Heart left ventricle (tissue), 16 donors: ENCODE measurements at regions not wholly inside any gene's neighbourhood (a gene's known extent, or its start where the extent isn't known, plus 50 kb on each side); places are given as distances from the start of the nearest gene placed in this dataset.

Experiments
- ATAC-seq, 4 donors: fragments of 200-7000 bp; cut with Tn5 transposase; one replicate each; pipeline ENCODE4 v1.9.1; 2020 to 2022; ENCODE audit warnings: moderate library complexity in 4 of 4, mild to moderate bottlenecking in 3 of 4, moderate number of reproducible peaks in 1 of 4
- DNase-seq, 5 donors: peaks; one replicate each; pipeline ENCODE4 v3.0.0-alpha.2; 2020
- H3K27ac ChIP-seq, 12 donors: fragments of 200-600 bp; sonication (generic) in 4 of 12; one replicate each; pipeline versions ENCODE4 v1.5.0 to v1.8.0; 2016 to 2022; ENCODE audit warnings: mild to moderate bottlenecking in 2 of 12
- H3K27me3 ChIP-seq, 9 donors: fragments of 200-600 bp; sonication (generic) in 2 of 9; one replicate each; pipeline versions ENCODE4 v1.5.1 to v1.8.0; 2016 to 2022; ENCODE audit warnings: mild to moderate bottlenecking in 3 of 9
- H3K36me3 ChIP-seq, 9 donors: fragments of 200-600 bp; sonication (generic) in 2 of 9; one replicate each; pipeline versions ENCODE4 v1.5.0 to v1.8.0; 2018 to 2022; ENCODE audit warnings: mild to moderate bottlenecking in 2 of 9
- H3K4me1 ChIP-seq, 12 donors: fragments of 200-600 bp; sonication (generic) in 4 of 12; one replicate each; pipeline versions ENCODE4 v1.5.0 to v1.8.0; 2016 to 2022; ENCODE audit warnings: mild to moderate bottlenecking in 3 of 12
- H3K4me3 ChIP-seq, 12 donors: fragments of 200-600 bp; sonication (generic) in 4 of 12; one replicate each; pipeline versions ENCODE4 v1.5.0 to v1.8.0; 2017 to 2022; ENCODE audit warnings: mild to moderate bottlenecking in 9 of 12, moderate library complexity in 4 of 12
- H3K9me3 ChIP-seq, 12 donors: fragments of 200-600 bp; sonication (generic) in 4 of 12; one replicate each; pipeline versions ENCODE4 v1.5.0 to v1.8.0; 2016 to 2022; ENCODE audit warnings: mild to moderate bottlenecking in 1 of 12
- POLR2A ChIP-seq, 2 donors: fragments of 450-650 bp; IDR thresholded peaks; one replicate each; pipeline ENCODE4 v1.6.1; 2017; ENCODE audit warnings: antibody characterized with exemption in 2 of 2, mild to moderate bottlenecking in 2 of 2, moderate library complexity in 2 of 2
- WGBS, 4 donors: extraction: QIAGEN DNeasy Blood & Tissue Kit in 2 of 4; methylation state at CpG; one replicate each; pipeline versions ENCODE4 v1.1.5 to v1.1.7; 2013 to 2018; 5-methylcytosine and 5-hydroxymethylcytosine counted together
- intact Hi-C, 10 donors: fragments of 100-400 bp; cut with DNase I; formaldehyde crosslinking; loops; one replicate each; pipeline versions ENCODE4 v1.11.1 to v1.14.2; 2022
- TF ChIP-seq, protein P1 (sequence below), 12 donors: fragments of 200-600 bp; sonication (generic) in 4 of 12; IDR thresholded peaks; one replicate each; pipeline versions ENCODE4 v1.5.0 to v1.8.0; 2018 to 2022; ENCODE audit warnings: antibody characterized with exemption in 12 of 12, mild to moderate bottlenecking in 5 of 12
- donor health status: ischemic (EF 13 %, LVEDD 7.1; RV severe dilation, severe dysfunction).
- donor health status: healthy with polysubstance abuse.
- donor health status: DM: no; HTN: yes; CAD: no.
- donor health status: DM: no; HTN: no; CAD: no.
- donor health status: ischemic (EF 25% LVEDD 6.9; RV normal size, moderate dysfunction).
- donor health status: ischemic (EF 25% LVEDD 5.7; RV mildly dilated, moderate dysfunction).
- donor health status: healthy.
- donor health status: DM: yes; HTN: yes; CAD: no.
- donor health status: ischemic (EF 35%, LVEDD 5.7; RV mildly dilated, moderate dysfunction).
- donor health status: nonischemic (EF 11% LVEDD 7.7; RV severe dilation, severe dysfunction).
- donor health status: DM: yes; HTN: yes; CAD: no.
- donor health status: PGD.
- donor health status: ischemic (EF 29% LVEDD 5.4; RV normal size, mild dysfunction).
- donor health status: nonischemic (EF 23%, LVEDD 6.1; RV moderate dilation, normal function).

GRCh38 chr12:115818973-115819372 is 458.5 kb downstream of the MED13L start:
- H3K4me1 ChIP-seq = no peaks in the 10 kb centered on the region
- no peaks in the 10 kb centered on the region for H3K9me3 ChIP-seq
- no peaks in the 10 kb centered on the region for H3K36me3 ChIP-seq
- no peak overlapping the region for H3K27ac ChIP-seq
- ATAC-seq (no peak), DNase-seq (no peak)
- no peak overlapping the region for H3K4me3 ChIP-seq
- WGBS, 4 donors = 76 to 88% (median 85%) methylated on average over 5 of the region's 5 CpGs
- intact Hi-C loops = no loop called here
- H3K27me3 ChIP-seq = peaks cover 0 to 6% (median 0%) of the 10 kb centered on the region in 9 donors
- TF ChIP-seq, protein P1, sequence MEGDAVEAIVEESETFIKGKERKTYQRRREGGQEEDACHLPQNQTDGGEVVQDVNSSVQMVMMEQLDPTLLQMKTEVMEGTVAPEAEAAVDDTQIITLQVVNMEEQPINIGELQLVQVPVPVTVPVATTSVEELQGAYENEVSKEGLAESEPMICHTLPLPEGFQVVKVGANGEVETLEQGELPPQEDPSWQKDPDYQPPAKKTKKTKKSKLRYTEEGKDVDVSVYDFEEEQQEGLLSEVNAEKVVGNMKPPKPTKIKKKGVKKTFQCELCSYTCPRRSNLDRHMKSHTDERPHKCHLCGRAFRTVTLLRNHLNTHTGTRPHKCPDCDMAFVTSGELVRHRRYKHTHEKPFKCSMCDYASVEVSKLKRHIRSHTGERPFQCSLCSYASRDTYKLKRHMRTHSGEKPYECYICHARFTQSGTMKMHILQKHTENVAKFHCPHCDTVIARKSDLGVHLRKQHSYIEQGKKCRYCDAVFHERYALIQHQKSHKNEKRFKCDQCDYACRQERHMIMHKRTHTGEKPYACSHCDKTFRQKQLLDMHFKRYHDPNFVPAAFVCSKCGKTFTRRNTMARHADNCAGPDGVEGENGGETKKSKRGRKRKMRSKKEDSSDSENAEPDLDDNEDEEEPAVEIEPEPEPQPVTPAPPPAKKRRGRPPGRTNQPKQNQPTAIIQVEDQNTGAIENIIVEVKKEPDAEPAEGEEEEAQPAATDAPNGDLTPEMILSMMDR (IDR thresholded peaks at IDR 0.05) = no peak
- TF ChIP-seq POLR2A (IDR thresholded peaks at IDR 0.05) = no peak

GRCh38 chr12:115817389-115817788 is 460.1 kb downstream of the MED13L start:
- Histone ChIP-seq H3K4me3 (no peak overlapping the region), H3K4me1 (no peaks in the 10 kb centered on the region), H3K36me3 (no peaks in the 10 kb centered on the region), H3K27ac (no peak overlapping the region), H3K9me3 (no peaks in the 10 kb centered on the region), H3K27me3 (peaks cover 0 to 6% (median 0%) of the 10 kb centered on the region in 9 donors)
- no peak for ATAC-seq
- intact Hi-C loops = no loop called here
- 71 to 79% (median 76%) methylated on average over 9 of the region's 9 CpGs for WGBS, 4 donors
- TF ChIP-seq, protein P1 (IDR thresholded peaks at IDR 0.05) = no peak
- TF ChIP-seq POLR2A (IDR thresholded peaks at IDR 0.05) = no peak
- DNase-seq = no peak

DNA sequence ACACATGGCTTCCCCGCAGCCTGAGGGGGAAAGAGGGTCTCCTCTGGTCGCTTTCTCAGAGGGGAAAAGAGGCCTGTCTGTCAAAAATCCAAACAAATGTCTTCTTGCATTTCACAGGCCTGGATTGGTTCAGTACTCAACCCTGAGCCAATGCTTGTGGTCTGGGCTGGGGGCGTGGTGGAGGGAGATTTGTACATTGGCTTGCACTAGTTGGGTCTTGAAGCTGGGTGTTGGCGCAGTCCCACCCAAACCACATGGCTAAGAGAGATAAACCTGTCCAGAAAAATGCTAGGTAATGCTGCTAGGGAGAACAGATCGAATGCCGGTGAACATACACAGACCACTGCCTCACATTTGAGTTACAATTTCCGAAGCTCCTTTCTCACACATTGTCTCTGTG is 461.6 kb downstream of the MED13L start:
- Histone ChIP-seq H3K27ac (no peak overlapping the region), H3K4me1 (no peaks in the 10 kb centered on the region), H3K36me3 (no peaks in the 10 kb centered on the region), H3K27me3 (peaks cover 0 to 6% (median 0%) of the 10 kb centered on the region in 9 donors), H3K4me3 (no peak overlapping the region), H3K9me3 (peaks cover 0 to 6% (median 0%) of the 10 kb centered on the region in 12 donors)
- 79 to 90% (median 88%) methylated on average over 7 of the region's 7 CpGs for WGBS, 4 donors
- no peak for DNase-seq
- no peak for ATAC-seq
- intact Hi-C loops = no loop called here
- TF ChIP-seq POLR2A (IDR thresholded peaks at IDR 0.05) = no peak
- TF ChIP-seq, protein P1 (IDR thresholded peaks at IDR 0.05) = no peak

- 58 to 78% (median 74%) methylated on average over 2 of the region's 2 CpGs for WGBS, 4 donors
- TF ChIP-seq POLR2A (IDR thresholded peaks at IDR 0.05) = no peak
- TF ChIP-seq, protein P1 (IDR thresholded peaks at IDR 0.05) = no peak
- no peak for DNase-seq
Observed at GRCh38 chr12:115813256-115813655, 464.2 kb downstream of the MED13L start.

More at GRCh38 chr12:115813256-115813655, 464.2 kb downstream of the MED13L start:
- Histone ChIP-seq H3K27ac (no peak overlapping the region), H3K4me1 (no peaks in the 10 kb centered on the region), H3K27me3 (peaks cover 0 to 6% (median 0%) of the 10 kb centered on the region in 9 donors), H3K36me3 (no peaks in the 10 kb centered on the region), H3K4me3 (no peak overlapping the region), H3K9me3 (peaks cover 0 to 6% (median 0%) of the 10 kb centered on the region in 12 donors)
- no peak for ATAC-seq
- intact Hi-C loops = no loop called here
